HT-29 (cell line): ENCODE measurements at regions not wholly inside any gene's neighbourhood (a gene's known extent, or its start where the extent isn't known, plus 50 kb on each side); places are given as distances from the start of the nearest gene placed in this dataset.
"Not testable (repeated sequence)": the region's sequence is repeated elsewhere in the genome, so short reads cannot be mapped to it uniquely, and the experiment has no call there.

Source experiments
- DNase-seq: peaks from one replicate; pipeline ENCODE4 v3.0.0-alpha.2; 2015; ENCODE audit warnings: low spot score

DNA sequence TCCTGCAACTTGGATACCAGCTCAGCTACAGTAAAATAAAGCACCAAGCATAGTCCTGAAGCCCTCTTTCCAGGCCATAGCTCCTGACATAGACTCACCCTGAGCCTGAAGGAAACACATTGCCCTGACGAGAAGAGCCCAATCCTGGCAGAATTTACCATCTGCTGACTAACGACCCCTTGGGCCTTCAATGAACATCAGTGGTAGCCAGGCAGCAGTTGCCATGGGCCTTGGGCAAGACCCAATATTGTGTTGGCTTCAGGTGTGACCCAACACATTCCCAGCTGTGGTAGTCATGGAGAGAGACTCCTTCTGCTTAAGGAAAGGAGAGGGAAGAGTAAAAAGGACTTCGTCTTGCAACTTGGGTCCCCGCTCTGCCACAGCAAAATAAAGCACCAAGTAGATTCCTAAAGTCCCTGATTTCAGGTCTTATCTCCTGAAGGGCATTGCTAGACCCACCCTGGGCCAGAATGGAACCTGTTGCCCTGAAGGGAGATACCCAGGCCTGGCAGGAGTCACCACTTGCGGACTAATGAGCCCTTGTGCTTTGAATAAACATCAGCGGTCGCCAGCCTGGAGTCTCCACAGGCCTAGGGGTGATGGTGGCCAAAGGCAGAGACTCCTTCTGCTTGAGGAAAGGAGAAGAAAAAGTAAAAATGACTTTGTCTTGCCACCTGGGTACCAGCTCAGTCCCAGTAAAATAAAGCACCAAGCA lies 902.6 kb downstream of the C4orf33 start:
- no peak for DNase-seq

DNA sequence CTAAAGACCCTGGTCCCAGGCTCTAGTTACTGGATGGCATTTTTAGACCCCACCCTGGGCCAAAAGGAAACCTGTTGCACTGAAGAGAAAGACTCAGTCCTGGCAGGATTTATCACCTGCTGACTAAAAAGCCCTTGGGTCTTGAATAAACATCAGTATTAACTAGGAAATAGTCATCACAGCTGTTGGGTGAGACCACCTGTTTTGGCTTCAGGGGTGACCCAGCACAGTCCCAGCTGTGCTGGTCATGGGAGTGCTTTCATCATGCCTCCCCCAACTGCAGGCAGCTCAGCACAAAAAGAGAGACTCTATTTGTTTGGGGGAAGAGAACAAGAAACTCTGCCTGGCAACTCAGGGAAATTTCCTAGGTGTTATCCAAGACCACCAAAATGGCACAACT lies 903.2 kb downstream of the C4orf33 start:
- no peak for DNase-seq

DNA sequence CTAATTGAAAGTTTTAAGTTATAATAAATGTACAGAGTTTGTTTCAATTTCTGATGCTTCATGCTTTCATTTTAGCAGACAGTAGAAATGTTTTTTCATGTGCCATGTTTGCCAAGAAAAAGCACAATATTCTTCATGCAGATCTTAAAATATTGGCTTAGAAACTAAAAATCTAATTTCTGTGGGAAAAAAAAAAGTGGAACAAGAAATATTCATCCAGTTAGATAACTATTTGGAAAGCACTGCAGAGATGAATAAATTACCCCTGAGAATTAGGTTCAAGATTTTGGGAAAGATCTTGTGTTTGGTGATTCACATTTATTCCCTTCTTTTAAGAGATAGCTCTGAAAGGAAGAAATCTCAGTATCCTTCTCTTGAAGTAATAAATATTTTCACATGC lies 912.5 kb downstream of the C4orf33 start:
- DNase-seq: no peak

DNA sequence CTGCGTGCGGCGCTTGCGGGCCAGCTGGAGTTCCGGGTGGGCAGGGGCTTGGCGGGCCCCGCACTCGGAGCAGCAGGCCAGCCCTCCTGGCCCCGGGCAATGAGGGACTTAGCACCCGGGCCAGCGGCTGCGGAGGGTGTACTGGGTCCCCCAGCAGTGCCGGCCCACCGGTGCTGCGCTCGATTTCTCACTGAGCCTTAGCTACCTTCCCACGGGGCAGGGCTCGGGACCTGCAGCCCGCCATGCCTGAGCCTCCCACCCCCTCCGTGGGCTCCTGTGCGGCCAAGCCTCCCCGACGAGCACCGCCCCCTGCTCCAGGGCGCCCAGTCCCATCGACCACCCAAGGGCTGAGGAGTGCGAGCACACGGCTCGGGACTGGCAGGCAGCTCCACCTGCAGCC lies 916.9 kb downstream of the C4orf33 start:
- not testable (repeated sequence) for DNase-seq

DNA sequence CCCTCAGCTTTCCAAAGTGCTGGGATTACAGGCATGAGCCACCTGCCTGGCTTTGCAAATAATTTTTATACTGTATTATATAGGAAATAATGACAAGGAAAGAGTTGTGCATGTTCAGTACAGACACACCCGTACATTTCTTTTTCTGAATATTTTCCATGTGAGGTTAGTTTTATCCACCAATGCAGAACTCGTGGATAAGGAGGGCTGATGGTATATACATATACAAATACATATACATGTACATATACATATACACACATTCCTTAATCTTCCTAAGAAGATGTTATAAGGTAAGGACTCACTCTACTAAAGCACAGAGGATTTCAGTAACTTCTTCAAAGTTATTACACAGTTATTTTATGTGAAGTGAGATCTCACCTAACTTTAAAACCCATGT lies 925.8 kb downstream of the C4orf33 start:
- no peak for DNase-seq

DNA sequence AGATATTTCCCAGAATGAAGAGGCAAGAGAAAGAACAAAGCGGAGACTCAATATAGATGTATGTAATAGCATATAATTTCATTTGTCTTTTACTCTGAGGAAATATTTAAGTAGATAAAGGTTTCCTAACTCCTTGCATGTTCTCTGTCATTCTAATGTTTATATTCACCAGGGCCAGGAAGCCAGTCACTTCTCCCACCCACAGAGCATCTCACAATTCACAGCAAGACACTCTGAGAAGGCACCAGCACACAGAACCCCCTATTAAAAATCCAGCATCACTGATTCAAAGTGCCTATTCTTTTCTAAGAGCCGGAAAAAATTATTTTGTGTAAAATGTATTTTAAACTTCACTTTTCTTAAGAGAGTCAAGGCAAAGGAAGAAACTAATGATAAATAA lies 927.1 kb downstream of the C4orf33 start:
- DNase-seq: no peak

DNA sequence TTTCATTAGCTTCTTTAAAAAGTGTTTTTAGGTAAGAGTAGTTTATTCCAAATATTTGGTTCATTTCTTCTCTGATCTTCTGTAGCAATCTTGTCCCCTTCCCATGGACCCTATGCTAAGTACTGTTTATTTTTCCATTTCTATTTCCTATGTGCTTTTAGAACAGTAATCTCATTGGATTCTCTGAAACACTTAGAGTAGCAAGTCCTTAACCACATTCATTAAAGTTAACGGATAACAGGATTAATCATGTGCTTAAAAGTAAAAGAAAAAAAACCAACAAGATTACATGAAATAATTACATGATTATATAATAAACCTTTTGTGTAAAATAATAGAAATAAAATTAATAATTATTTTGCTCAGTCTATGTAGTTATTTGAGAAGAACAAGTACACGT lies 929.7 kb downstream of the C4orf33 start:
- DNase-seq: no peak

DNA sequence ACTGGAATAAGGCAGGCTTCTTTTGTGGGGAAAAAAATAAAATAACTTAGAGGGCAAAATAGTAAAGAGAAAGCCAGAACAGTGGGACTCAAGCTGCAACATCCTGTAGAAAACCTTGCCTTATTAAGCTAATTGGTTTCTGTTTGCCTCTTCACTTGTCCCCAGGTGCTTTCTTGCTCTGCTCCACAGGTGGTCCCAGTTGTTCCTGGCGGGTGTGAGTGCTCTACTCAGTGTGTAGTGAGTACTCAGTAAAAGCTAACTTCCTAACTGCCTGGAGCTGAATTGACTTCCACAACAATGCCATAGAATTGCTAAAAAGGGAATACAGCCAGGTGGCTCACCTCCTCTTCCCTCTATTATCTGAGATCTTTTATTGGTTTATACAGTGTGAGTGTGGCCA lies 930.2 kb downstream of the C4orf33 start:
- no peak for DNase-seq

DNA sequence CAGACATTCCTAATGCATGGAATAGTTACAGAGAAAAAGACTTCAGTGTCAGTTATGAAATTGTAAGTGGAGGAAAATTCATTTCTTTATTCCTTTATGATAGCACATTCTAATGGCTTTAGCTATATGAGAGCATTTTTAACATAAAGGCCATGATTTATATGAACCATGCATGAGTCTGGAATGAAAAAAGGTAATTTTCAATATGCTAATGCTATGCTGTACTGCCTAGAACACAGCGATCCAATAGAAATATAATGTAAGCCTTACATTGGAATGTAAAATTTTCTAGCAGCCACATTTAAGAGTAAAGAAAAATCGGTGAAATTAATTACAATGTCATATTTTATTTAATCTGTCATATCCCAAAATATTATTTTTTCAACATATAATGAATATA lies 932.0 kb downstream of the C4orf33 start:
- DNase-seq: no peak

DNA sequence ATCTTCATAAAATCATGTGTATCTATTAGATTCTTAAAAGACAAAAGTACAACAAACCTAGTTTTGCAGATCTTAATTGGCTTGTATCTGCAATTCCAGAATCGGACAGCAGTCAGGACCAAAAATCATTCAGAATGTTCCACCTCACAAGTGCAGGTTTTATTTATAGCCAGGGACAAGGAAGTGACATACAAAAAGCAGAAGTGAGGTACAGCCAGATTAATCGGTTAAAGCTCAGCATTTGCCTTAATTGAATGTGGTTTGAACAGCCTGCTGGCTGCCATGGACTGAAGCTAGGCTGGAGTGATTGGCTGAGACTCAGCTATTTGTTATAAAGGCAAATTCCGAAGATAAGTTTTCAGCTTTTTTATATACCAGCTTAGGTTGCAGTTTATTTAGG lies 932.6 kb downstream of the C4orf33 start:
- no peak for DNase-seq

DNA sequence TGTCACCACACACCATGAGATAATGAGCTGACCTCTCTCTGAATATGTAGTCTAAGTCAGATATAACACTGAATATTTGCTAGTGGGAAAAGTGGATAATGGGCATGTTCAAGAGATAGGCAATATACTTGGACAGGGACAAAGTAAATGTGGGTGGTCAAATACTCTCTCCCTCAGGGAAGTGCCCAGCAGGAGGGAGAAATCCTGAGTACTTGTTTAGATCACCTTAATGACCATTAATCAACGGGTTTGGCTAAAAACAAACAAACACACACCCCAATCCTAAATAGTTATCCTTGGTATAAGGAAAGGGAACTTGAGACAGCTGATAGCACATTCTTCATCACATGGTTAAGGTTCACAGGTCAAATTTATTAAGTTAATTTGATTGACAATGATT lies 933.5 kb downstream of the C4orf33 start:
- no peak for DNase-seq

DNA sequence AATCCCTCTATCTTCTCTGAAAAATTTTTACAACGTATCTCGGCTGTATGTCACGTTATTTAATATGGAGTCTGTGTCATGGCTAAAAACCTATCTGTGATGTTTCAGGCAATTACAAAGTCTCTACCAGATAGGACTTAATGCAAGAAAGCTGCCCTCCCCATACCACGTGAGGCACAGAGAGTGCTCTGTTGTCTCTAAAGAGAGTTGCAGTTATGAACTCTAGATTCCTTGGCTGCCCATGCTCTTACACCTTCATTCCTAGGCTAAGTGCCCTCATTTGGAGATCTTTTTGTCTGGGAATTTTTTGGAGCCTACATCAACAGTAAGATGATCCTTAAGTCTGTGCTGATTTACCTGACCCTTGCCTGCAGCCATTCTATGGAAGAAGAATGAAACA lies 935.9 kb downstream of the C4orf33 start:
- no peak for DNase-seq

DNA sequence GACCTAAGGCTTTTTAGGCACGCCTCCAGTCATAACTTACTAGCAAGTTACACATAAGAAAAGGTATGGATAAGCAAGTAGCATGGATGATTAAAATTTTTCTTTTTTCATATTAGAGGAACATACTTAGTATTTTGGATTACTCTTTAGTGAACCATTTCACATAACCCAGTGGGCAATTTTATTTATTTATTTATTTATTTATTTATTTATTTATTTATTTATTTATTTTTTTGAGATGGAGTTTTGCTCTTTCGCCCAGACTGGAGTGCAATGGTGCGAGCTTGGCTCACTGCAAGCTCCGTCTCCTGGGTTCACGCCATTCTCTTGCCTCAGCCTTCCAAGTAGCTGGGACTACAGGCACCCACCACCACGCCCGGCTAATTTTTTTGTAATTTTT lies 937.7 kb downstream of the C4orf33 start:
- not testable (repeated sequence) for DNase-seq

DNA sequence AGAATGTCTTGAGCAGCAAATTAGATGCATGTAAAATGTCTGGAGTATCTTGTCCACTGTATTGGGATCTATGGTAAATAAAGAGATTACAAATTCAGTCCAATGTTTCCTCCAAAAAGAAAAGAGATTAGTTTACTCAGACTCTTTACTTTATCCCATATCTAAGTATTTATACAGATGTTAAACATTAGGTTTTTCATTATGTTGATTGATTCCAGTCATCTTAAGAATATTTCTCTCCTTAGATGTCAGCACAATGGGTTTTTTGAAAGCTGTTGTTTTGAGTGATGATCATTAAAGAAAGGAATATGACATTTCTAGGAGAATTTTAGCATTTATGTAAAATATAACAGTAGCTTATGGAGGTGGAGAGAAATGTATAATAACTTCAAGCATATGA lies 938.9 kb downstream of the C4orf33 start:
- no peak for DNase-seq

DNA sequence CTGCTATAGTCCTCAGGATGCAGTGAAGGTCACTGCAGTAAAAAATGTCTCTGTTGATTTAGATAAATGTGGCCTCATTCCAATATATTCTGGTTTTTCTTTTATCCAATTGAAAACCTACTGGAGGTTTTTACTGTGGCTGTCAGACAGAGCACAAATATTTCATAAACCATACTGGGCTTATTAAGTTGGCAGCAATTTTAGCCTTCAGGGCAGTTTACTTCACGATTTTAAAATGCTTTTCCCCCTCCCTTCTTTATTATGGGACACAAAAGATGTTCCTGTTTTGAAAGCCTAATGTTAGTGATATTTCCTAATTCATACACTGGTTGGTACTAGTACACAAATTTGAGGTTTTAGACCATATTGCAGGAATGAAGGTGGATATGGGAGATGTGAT lies 939.4 kb downstream of the C4orf33 start:
- no peak for DNase-seq

DNA sequence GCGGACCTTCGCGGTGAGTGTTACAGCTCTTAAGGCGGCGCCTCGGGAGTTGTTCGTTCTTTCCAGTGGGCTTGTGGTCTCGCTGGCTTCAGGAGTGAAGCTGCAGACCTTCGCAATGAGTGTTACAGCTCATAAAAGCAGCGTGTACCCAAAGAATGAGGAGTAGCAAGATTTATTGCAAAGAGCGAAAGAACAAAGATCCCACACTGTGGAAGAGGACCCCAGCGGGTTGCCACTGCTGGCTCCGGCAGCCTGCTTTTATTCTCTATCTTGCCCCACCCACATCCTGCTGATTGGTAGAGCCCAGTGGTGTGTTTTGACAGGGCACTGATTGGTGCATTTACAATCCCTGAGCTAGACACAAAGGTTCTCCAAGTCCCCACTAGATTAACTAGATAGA lies 941.9 kb downstream of the C4orf33 start:
- not testable (repeated sequence) for DNase-seq

DNA sequence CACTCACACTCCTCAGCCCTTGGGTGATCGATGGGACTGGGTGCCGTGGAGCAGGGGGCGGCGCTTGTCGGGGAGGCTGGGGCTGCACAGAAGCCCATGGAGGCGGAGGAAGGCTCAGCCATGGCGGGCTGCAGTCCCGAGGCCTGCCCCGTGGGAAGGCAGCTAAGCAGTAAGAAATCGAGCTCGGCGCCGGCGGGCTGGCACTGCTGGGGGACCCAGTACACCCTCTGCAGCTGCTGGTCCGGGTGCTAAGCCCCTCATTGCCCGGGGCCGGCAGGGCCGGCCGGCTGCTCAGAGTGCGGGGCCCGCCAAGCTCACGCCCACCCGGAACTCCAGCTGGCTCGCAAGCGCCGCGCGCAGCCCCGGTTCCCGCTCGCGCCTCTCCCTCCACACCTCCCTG lies 942.6 kb downstream of the C4orf33 start:
- not testable (repeated sequence) for DNase-seq

DNA sequence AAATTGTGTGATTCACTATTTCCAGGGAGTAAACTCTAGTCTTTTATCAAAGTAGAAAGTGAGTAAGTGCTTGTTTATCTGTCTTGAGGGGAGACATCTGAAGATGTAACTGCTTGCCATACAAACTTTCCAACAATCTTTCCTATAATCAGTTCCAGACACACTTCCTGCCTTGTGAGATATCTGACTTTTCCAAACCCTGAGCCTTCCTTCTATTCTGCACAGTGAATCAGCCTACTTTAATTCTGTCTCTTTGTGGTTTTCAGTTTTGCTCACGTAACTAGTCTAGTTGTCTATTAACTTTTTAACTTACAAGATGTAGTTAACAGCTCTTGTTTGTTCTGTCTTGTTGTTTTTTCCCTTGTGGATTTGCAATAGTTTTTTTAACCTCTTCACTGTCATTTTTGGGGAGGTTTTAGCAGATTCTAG lies 947.8 kb downstream of the C4orf33 start:
- no peak for DNase-seq

DNA sequence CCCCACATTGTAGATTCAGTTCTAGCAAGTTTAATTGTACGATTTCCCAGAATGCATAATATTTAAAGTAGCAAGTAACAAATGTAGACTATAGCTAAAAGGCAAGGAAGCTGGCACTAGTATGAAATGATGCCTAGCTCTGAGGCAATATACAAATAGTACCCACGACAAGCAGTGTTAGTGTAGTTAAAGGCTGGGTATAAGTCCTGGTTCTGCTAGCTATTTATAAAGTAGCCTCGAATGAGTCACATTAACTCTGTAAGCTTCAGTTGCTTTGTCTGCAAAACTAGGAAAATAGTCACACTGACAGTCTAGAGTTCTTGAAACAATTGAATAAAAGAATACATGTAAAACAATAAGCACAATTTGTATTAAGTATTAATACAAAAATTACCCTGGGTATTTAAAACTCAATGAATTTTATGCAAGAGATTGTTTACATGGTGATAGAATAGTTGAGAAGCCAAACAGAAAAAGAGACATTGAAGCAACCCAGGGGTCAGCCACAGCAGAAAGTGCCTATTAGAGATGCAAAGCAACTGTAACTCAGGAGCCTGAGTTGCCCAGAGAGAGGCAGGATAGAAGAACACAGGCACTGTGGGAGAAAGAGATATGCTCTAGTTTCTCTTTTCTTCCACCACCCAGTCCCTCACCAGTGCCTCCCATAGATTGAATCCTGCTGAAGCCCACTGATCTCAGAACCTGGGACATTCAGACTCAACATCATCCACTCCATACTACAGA lies 949.0 kb downstream of the C4orf33 start:
- no peak for DNase-seq

DNA sequence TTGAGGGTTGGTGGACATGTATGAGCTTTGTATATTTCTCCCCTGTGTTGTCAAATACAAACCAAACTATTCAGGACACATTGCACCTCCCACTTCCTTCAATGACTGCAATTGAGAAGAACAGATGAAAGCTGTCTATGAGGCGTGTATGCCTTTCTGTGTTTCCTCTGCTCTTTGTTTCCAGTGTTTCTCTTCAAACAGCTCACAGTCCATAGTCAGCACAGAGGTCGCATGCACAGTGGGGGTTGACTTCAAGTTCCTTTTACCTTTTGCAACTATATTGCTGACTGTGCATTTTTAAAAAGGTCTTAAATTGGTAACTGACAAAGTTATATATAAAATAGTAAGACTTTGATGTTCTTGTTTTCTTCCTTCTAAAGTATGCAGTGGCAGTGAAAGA lies 957.8 kb downstream of the C4orf33 start:
- DNase-seq: no peak

DNA sequence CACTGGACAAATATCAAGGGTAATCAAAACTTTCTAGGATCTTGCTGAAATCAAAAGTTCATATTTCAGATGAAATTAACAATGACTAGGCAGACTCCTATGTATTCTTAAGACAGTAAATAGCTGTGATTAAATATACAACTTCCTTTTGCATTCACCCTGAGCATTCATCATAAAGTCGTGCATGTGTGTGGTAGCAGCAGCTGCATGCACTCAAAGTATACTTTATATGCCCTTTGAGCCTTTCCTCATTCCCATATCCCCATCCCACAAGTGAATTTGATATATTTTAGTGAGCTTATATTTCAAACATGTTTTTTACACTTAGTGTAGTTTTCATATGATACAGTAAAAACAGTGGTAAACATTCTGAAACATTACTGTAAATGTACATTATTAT lies 959.0 kb downstream of the C4orf33 start:
- DNase-seq: no peak

DNA sequence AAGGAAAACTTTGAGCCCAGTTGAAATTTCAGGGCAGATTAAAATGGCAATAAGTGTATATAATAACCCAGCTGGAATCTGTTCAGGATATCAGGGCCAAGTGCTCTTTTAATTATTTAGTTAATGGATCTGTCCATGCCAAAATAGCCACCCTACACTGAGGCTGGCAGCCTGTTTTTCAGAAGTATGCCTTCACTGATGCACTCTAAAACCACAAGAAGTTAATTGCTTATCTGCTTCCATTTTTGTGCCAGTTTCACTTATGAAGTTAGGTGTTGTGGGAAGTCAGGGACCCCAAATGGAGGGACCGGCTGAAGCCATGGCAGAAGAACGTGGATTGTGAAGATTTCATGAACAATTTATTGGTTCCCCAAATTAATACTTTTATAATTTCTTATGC lies 960.3 kb downstream of the C4orf33 start:
- no peak for DNase-seq

DNA sequence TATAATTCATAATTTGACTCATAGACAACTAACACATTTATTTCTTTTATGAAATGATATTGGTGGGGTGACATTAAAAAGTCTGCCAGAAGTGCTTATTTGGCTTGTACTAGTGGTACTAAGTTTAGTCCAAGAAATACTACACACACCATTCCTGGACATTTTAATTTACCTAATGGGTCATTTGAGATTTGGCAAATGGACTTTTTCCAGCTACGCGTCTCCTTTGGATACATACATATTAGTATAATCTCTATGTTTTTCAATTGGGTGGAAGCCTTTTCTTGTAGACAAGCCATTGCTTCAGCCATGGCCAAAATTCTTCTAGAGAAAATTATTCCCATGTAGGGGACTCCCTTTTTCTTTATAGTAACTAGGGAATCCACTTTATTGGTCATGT lies 968.5 kb downstream of the C4orf33 start:
- no peak for DNase-seq
